Liver (tissue), 8 donors: ENCODE measurements at regions not wholly inside any gene's neighbourhood (a gene's known extent, or its start where the extent isn't known, plus 50 kb on each side); places are given as distances from the start of the nearest gene placed in this dataset.

Experiments used
- DNase-seq: peaks from one replicate; pipeline ENCODE4 v3.0.0-alpha.2; 2017; ENCODE audit warnings: low spot score
- H3K27ac ChIP-seq, 2 donors: one replicate each; pipeline ENCODE4 v1.7.0; 2013; ENCODE audit warnings: inconsistent platforms in 2 of 2, low read length in 2 of 2, control low read depth in 1 of 2, low read depth in 1 of 2, mild to moderate bottlenecking in 1 of 2
- H3K27me3 ChIP-seq, 4 donors: one replicate each; pipeline versions ENCODE4 v1.6.1 to v1.7.0; 2013; ENCODE audit warnings: low read length in 3 of 4, inconsistent platforms in 1 of 4, mild to moderate bottlenecking in 1 of 4, moderate library complexity in 1 of 4; ENCODE audit not compliant: control insufficient read depth in 4 of 4, insufficient read depth in 4 of 4
- H3K36me3 ChIP-seq, 4 donors: one replicate each; pipeline versions ENCODE4 v1.6.1 to v1.7.0; 2013; ENCODE audit warnings: low read length in 3 of 4, mild to moderate bottlenecking in 3 of 4, low read depth in 1 of 4, moderate library complexity in 1 of 4; ENCODE audit not compliant: control insufficient read depth in 4 of 4, insufficient read depth in 3 of 4
- H3K4me1 ChIP-seq, 4 donors: one replicate each; pipeline versions ENCODE4 v1.6.1 to v1.7.0; 2013; ENCODE audit warnings: low read length in 3 of 4, mild to moderate bottlenecking in 3 of 4, moderate library complexity in 1 of 4; ENCODE audit not compliant: control insufficient read depth in 4 of 4, insufficient read depth in 4 of 4
- H3K4me3 ChIP-seq, 3 donors: one replicate each; pipeline versions ENCODE4 v1.6.1 to v1.7.0; 2013; ENCODE audit warnings: low read length in 3 of 3, control low read depth in 1 of 3, low read depth in 1 of 3, mild to moderate bottlenecking in 1 of 3
- H3K9ac ChIP-seq, 2 donors: one replicate each; pipeline ENCODE4 v1.7.0; 2013; ENCODE audit warnings: low read length in 2 of 2, mild to moderate bottlenecking in 2 of 2, moderate library complexity in 2 of 2, control low read depth in 1 of 2, low read depth in 1 of 2
- H3K9me3 ChIP-seq, 4 donors: one replicate each; pipeline versions ENCODE4 v1.6.1 to v1.7.0; 2013; ENCODE audit warnings: low read length in 3 of 4; ENCODE audit not compliant: control insufficient read depth in 4 of 4
- ATF3 ChIP-seq: IDR thresholded peaks from 2 replicates; pipeline ENCODE4 v1.6.1; 2016; ENCODE audit warnings: antibody characterized with exemption
- EGR1 ChIP-seq, 2 donors: IDR thresholded peaks; 2 replicates each; pipeline ENCODE4 v1.6.1; 2016 to 2018; ENCODE audit warnings: antibody characterized with exemption in 2 of 2, low read depth in 2 of 2
- FOXA2 ChIP-seq: IDR thresholded peaks from 2 replicates; pipeline ENCODE4 v1.6.1; 2016; ENCODE audit warnings: antibody characterized with exemption
- GABPA ChIP-seq, 2 donors: IDR thresholded peaks in 1 of 2; conservative IDR thresholded peaks in 1 of 2; 2 replicates each; pipeline ENCODE4 v1.6.1; 2016; ENCODE audit warnings: antibody characterized with exemption in 2 of 2, mild to moderate bottlenecking in 1 of 2, moderate library complexity in 1 of 2
- HNF4A ChIP-seq, 2 donors: conservative IDR thresholded peaks; 2 replicates each; pipeline ENCODE4 v1.6.1; 2016; ENCODE audit warnings: antibody characterized with exemption in 2 of 2, mild to moderate bottlenecking in 2 of 2
- HNF4G ChIP-seq: IDR thresholded peaks from 2 replicates; pipeline ENCODE4 v1.6.1; 2016; ENCODE audit warnings: antibody characterized with exemption
- JUND ChIP-seq, 2 donors: IDR thresholded peaks; 2 replicates each; pipeline ENCODE4 v1.6.1; 2016; ENCODE audit warnings: antibody characterized with exemption in 2 of 2
- MAX ChIP-seq: IDR thresholded peaks from 2 replicates; pipeline ENCODE4 v1.6.1; 2016; ENCODE audit warnings: antibody characterized with exemption
- NR2F2 ChIP-seq: IDR thresholded peaks from 2 replicates; pipeline ENCODE4 v1.6.1; 2016; ENCODE audit warnings: antibody characterized with exemption
- RAD21 ChIP-seq, 2 donors: IDR thresholded peaks; 2 replicates each; pipeline ENCODE4 v1.6.1; 2016; ENCODE audit warnings: antibody characterized with exemption in 2 of 2, mild to moderate bottlenecking in 2 of 2
- REST ChIP-seq: IDR thresholded peaks from 2 replicates; pipeline ENCODE4 v1.6.1; 2016; ENCODE audit warnings: antibody characterized with exemption, mild to moderate bottlenecking
- RXRA ChIP-seq, 2 donors: IDR thresholded peaks; 2 replicates each; pipeline ENCODE4 v1.6.1; 2017 to 2018; ENCODE audit warnings: antibody characterized with exemption in 2 of 2, mild to moderate bottlenecking in 1 of 2
- SP1 ChIP-seq: IDR thresholded peaks from 2 replicates; pipeline ENCODE4 v1.6.1; 2018; ENCODE audit warnings: antibody characterized with exemption, mild to moderate bottlenecking
- TAF1 ChIP-seq: conservative IDR thresholded peaks from 2 replicates; pipeline ENCODE4 v1.6.1; 2016; ENCODE audit warnings: antibody characterized with exemption, mild to moderate bottlenecking
- YY1 ChIP-seq: IDR thresholded peaks from 2 replicates; pipeline ENCODE4 v1.6.1; 2016; ENCODE audit warnings: antibody characterized with exemption, mild to moderate bottlenecking
- ZBTB33 ChIP-seq: IDR thresholded peaks from 2 replicates; pipeline ENCODE4 v1.6.1; 2016; ENCODE audit warnings: antibody characterized with exemption
- WGBS: extraction: QIAGEN DNeasy Blood & Tissue Kit; methylation state at CpG from one replicate; pipeline ENCODE4 v1.1.7; 2013; 5-methylcytosine and 5-hydroxymethylcytosine counted together
- TF ChIP-seq, protein P1 (sequence below): fragments of 150-350 bp; IDR thresholded peaks from 2 replicates; pipeline ENCODE4 v1.5.1; 2017; ENCODE audit warnings: improper control_type of control experiment, low read depth, low read length; ENCODE audit not compliant: missing input control
- donor health status: healthy.
- donor health status: healthy.
- donor health status: healthy.
- donor health status: healthy.
- donor health status: healthy.

DNA sequence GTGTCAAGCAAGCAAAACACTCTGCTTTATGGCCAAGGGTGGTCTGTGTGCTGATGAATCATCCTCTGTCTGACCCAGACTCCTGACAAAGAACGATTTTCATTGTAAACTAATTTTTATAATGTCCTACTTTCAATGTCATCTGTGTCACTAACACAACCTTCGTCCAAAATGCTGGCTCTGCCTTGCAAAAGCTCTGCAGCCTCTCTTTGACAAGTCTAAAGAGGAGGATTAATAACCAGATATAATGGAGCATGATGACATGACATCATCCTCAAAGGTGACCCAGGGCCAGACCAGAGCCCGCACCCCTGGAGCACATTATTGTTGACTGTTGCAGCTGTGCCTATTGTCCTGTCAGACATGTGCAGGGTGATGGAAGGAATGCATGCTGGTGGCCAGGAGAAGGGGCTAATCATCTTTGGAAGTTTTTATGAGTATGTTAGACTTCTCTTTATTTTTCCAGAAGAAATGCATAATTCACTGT lies 589.4 kb downstream of the NR2F1-AS1 start:
- no peaks in the 10 kb centered on the region for H3K9me3 ChIP-seq
- no peaks in the 10 kb centered on the region for H3K4me1 ChIP-seq
- TF ChIP-seq MAX = no peak
- TF ChIP-seq NR2F2 = no peak
- TF ChIP-seq REST = no peak
- TF ChIP-seq TAF1 = no peak
- no peak for TF ChIP-seq SP1
- TF ChIP-seq HNF4G = no peak
- TF ChIP-seq YY1 = no peak
- TF ChIP-seq GABPA (IDR thresholded peaks at IDR 0.05 in 1 of 2, conservative IDR thresholded peaks at IDR 0.05 in 1 of 2) = no peak
- no peak for TF ChIP-seq RAD21 (IDR thresholded peaks at IDR 0.05)
- no peak for TF ChIP-seq FOXA2
- no peak for TF ChIP-seq RXRA (IDR thresholded peaks at IDR 0.05)
- no peak for TF ChIP-seq HNF4A (conservative IDR thresholded peaks at IDR 0.05)
- WGBS = 54% methylated on average over 3 of the region's 3 CpGs
- H3K4me3 ChIP-seq = no peak overlapping the region
- no peak overlapping the region for H3K27ac ChIP-seq
- no peaks in the 10 kb centered on the region for H3K36me3 ChIP-seq
- DNase-seq = no peak
- H3K9ac ChIP-seq = no peak overlapping the region
- no peaks in the 10 kb centered on the region for H3K27me3 ChIP-seq

- TF ChIP-seq NR2F2 (no peak), YY1 (no peak), JUND (IDR thresholded peaks at IDR 0.05) (no peak), ZBTB33 (no peak), ATF3 (no peak), FOXA2 (no peak), EGR1 (IDR thresholded peaks at IDR 0.05; ENCODE audit: low read depth in 2 of 2) (no peak)
- TF ChIP-seq, protein P1, sequence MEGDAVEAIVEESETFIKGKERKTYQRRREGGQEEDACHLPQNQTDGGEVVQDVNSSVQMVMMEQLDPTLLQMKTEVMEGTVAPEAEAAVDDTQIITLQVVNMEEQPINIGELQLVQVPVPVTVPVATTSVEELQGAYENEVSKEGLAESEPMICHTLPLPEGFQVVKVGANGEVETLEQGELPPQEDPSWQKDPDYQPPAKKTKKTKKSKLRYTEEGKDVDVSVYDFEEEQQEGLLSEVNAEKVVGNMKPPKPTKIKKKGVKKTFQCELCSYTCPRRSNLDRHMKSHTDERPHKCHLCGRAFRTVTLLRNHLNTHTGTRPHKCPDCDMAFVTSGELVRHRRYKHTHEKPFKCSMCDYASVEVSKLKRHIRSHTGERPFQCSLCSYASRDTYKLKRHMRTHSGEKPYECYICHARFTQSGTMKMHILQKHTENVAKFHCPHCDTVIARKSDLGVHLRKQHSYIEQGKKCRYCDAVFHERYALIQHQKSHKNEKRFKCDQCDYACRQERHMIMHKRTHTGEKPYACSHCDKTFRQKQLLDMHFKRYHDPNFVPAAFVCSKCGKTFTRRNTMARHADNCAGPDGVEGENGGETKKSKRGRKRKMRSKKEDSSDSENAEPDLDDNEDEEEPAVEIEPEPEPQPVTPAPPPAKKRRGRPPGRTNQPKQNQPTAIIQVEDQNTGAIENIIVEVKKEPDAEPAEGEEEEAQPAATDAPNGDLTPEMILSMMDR = no peak
- no peak for DNase-seq
- Histone ChIP-seq H3K4me1 (no peaks in the 10 kb centered on the region), H3K9me3 (no peaks in the 10 kb centered on the region), H3K27ac (no peak overlapping the region), H3K27me3 (no peaks in the 10 kb centered on the region), H3K9ac (no peak overlapping the region), H3K36me3 (no peaks in the 10 kb centered on the region), H3K4me3 (no peak overlapping the region)
- 80% methylated on average over 6 of the region's 6 CpGs for WGBS
Observed at GRCh38 chr5:92990771-92991170, 590.2 kb downstream of the NR2F1-AS1 start.
